ENCODE measurements at regions not wholly inside any gene's neighbourhood (a gene's known extent, or its start where the extent isn't known, plus 50 kb on each side); places are given as distances from the start of the nearest gene placed in this dataset.
A peak's percentile ranks its signal among the peaks of the same experiment; 100 is the strongest.

- Histone ChIP-seq H3K9ac (ENCODE audit: low read depth, low read length) (no peak overlapping the region), H3K79me2 (ENCODE audit: insufficient read depth, low read length) (no peaks in the 10 kb centered on the region), H4K20me1 (ENCODE audit: insufficient read depth, low read length) (no peaks in the 10 kb centered on the region), H3K36me3 (ENCODE audit: insufficient read depth, low read length) (no peaks in the 10 kb centered on the region), H3K4me1 (ENCODE audit: insufficient read depth, low read length) (no peaks in the 10 kb centered on the region), H3K4me3 (ENCODE audit: low read depth in 1 of 2, low read length in 2 of 2) (no peak overlapping the region), H2AFZ (ENCODE audit: low read depth, low read length) (no peak overlapping the region), H3K9me3 (ENCODE audit: insufficient read depth, low read length, severe bottlenecking) (no peaks in the 10 kb centered on the region), H3K4me2 (ENCODE audit: insufficient read depth, low read length) (no peak overlapping the region), H3K27me3 (ENCODE audit: insufficient read depth, low read length, poor library complexity) (no peaks in the 10 kb centered on the region), H3K27ac (ENCODE audit: low read length) (no peak overlapping the region)
- TF ChIP-seq EZH2 (IDR thresholded peaks at IDR 0.05; ENCODE audit: borderline replicate concordance, low read depth, low read length, severe bottlenecking) = no peak
- TF ChIP-seq CTCF (IDR thresholded peaks at IDR 0.05; ENCODE audit: borderline replicate concordance, extremely low read depth, low read length, poor library complexity, severe bottlenecking) = no peak
- ATAC-seq (ENCODE audit: insufficient read depth, low read depth) = no peak
- DNase-seq = no peak
Measured at GRCh38 chr15:94029495-94029894, 201.9 kb upstream of the MCTP2 start.

- Histone ChIP-seq H3K36me3 (ENCODE audit: insufficient read depth, low read length) (no peaks in the 10 kb centered on the region), H3K27me3 (ENCODE audit: insufficient read depth, low read length, poor library complexity) (no peaks in the 10 kb centered on the region), H3K27ac (ENCODE audit: low read length) (no peak overlapping the region), H3K9ac (ENCODE audit: low read depth, low read length) (no peak overlapping the region), H3K9me3 (ENCODE audit: insufficient read depth, low read length, severe bottlenecking) (no peaks in the 10 kb centered on the region), H4K20me1 (ENCODE audit: insufficient read depth, low read length) (no peaks in the 10 kb centered on the region), H3K79me2 (ENCODE audit: insufficient read depth, low read length) (no peaks in the 10 kb centered on the region), H3K4me3 (ENCODE audit: low read depth in 1 of 2, low read length in 2 of 2) (no peak overlapping the region), H2AFZ (ENCODE audit: low read depth, low read length) (no peak overlapping the region), H3K4me2 (ENCODE audit: insufficient read depth, low read length) (no peak overlapping the region), H3K4me1 (ENCODE audit: insufficient read depth, low read length) (no peaks in the 10 kb centered on the region)
- no peak for ATAC-seq (ENCODE audit: insufficient read depth, low read depth)
- DNase-seq = no peak
- peak; percentile 16 for TF ChIP-seq CTCF (IDR thresholded peaks at IDR 0.05; ENCODE audit: borderline replicate concordance, extremely low read depth, low read length, poor library complexity, severe bottlenecking)
- no peak for TF ChIP-seq EZH2 (IDR thresholded peaks at IDR 0.05; ENCODE audit: borderline replicate concordance, low read depth, low read length, severe bottlenecking)
Measured at GRCh38 chr15:94028809-94029208, 202.6 kb upstream of the MCTP2 start.

- H3K4me3 ChIP-seq (ENCODE audit: low read depth in 1 of 2, low read length in 2 of 2) = no peak overlapping the region
- TF ChIP-seq CTCF (IDR thresholded peaks at IDR 0.05; ENCODE audit: borderline replicate concordance, extremely low read depth, low read length, poor library complexity, severe bottlenecking) = no peak
- no peak for TF ChIP-seq EZH2 (IDR thresholded peaks at IDR 0.05; ENCODE audit: borderline replicate concordance, low read depth, low read length, severe bottlenecking)
- no peaks in the 10 kb centered on the region for H3K36me3 ChIP-seq (ENCODE audit: insufficient read depth, low read length)
- no peaks in the 10 kb centered on the region for H3K4me1 ChIP-seq (ENCODE audit: insufficient read depth, low read length)
- no peaks in the 10 kb centered on the region for H3K9me3 ChIP-seq (ENCODE audit: insufficient read depth, low read length, severe bottlenecking)
- no peak overlapping the region for H3K9ac ChIP-seq (ENCODE audit: low read depth, low read length)
- no peak overlapping the region for H2AFZ ChIP-seq (ENCODE audit: low read depth, low read length)
- ATAC-seq (ENCODE audit: insufficient read depth, low read depth) (no peak), DNase-seq (no peak)
- no peak overlapping the region for H3K27ac ChIP-seq (ENCODE audit: low read length)
- no peaks in the 10 kb centered on the region for H3K27me3 ChIP-seq (ENCODE audit: insufficient read depth, low read length, poor library complexity)
- no peaks in the 10 kb centered on the region for H4K20me1 ChIP-seq (ENCODE audit: insufficient read depth, low read length)
- H3K79me2 ChIP-seq (ENCODE audit: insufficient read depth, low read length) = no peaks in the 10 kb centered on the region
- no peak overlapping the region for H3K4me2 ChIP-seq (ENCODE audit: insufficient read depth, low read length)
Measured at GRCh38 chr15:94028121-94028520, 203.2 kb upstream of the MCTP2 start.

GRCh38 chr15:94027581-94027980, 203.8 kb upstream of the MCTP2 start:
- no peak overlapping the region for H3K9ac ChIP-seq (ENCODE audit: low read depth, low read length)
- H3K4me3 ChIP-seq (ENCODE audit: low read depth in 1 of 2, low read length in 2 of 2) = no peak overlapping the region
- H3K79me2 ChIP-seq (ENCODE audit: insufficient read depth, low read length) = no peaks in the 10 kb centered on the region
- no peaks in the 10 kb centered on the region for H3K36me3 ChIP-seq (ENCODE audit: insufficient read depth, low read length)
- H3K27me3 ChIP-seq (ENCODE audit: insufficient read depth, low read length, poor library complexity) = no peaks in the 10 kb centered on the region
- DNase-seq (no peak), ATAC-seq (ENCODE audit: insufficient read depth, low read depth) (no peak)
- no peaks in the 10 kb centered on the region for H3K9me3 ChIP-seq (ENCODE audit: insufficient read depth, low read length, severe bottlenecking)
- no peak overlapping the region for H3K4me2 ChIP-seq (ENCODE audit: insufficient read depth, low read length)
- no peaks in the 10 kb centered on the region for H4K20me1 ChIP-seq (ENCODE audit: insufficient read depth, low read length)
- H3K27ac ChIP-seq (ENCODE audit: low read length) = no peak overlapping the region
- no peak overlapping the region for H2AFZ ChIP-seq (ENCODE audit: low read depth, low read length)
- H3K4me1 ChIP-seq (ENCODE audit: insufficient read depth, low read length) = no peaks in the 10 kb centered on the region
- TF ChIP-seq CTCF (IDR thresholded peaks at IDR 0.05; ENCODE audit: borderline replicate concordance, extremely low read depth, low read length, poor library complexity, severe bottlenecking) (no peak), EZH2 (IDR thresholded peaks at IDR 0.05; ENCODE audit: borderline replicate concordance, low read depth, low read length, severe bottlenecking) (no peak)
